H4 (cell line): ENCODE measurements at regions not wholly inside any gene's neighbourhood (a gene's known extent, or its start where the extent isn't known, plus 50 kb on each side); places are given as distances from the start of the nearest gene placed in this dataset.

ENCODE experiments used
- DNase-seq: peaks from one replicate; pipeline ENCODE4 v3.0.0-alpha.2; 2015; ENCODE audit warnings: low spot score

- DNase-seq = no peak
Observed at GRCh38 chr1:201708691-201709090, 120.3 kb upstream of the IPO9 start.

GRCh38 chr1:201709564-201710295, 119.2 kb upstream of the IPO9 start:
- peak; percentile 51 for DNase-seq

- no peak for DNase-seq
Observed at GRCh38 chr1:201710632-201711597, 118.0 kb upstream of the IPO9 start.

- no peak for DNase-seq
Observed at GRCh38 chr1:201711811-201712210, 117.1 kb upstream of the IPO9 start.

GRCh38 chr1:201712387-201713085, 116.4 kb upstream of the IPO9 start:
- no peak for DNase-seq

GRCh38 chr1:201713086-201713810, 115.7 kb upstream of the IPO9 start:
- DNase-seq = peak; percentile 99

- DNase-seq = peak; percentile 99
Observed at GRCh38 chr1:201714542-201715329, 114.2 kb upstream of the IPO9 start.

GRCh38 chr1:201715351-201715750, 113.6 kb upstream of the IPO9 start:
- DNase-seq = no peak

- no peak for DNase-seq
Observed at GRCh38 chr1:201715801-201716741, 112.9 kb upstream of the IPO9 start.

GRCh38 chr1:201716742-201717135, 112.2 kb upstream of the IPO9 start:
- no peak for DNase-seq

GRCh38 chr1:201717286-201717685, 111.7 kb upstream of the IPO9 start:
- DNase-seq = no peak

- DNase-seq = no peak
Observed at GRCh38 chr1:201718346-201719202, 110.4 kb upstream of the IPO9 start.

- DNase-seq = peak; percentile 89
Observed at GRCh38 chr1:201719812-201720521, 109.0 kb upstream of the IPO9 start.

GRCh38 chr1:201720522-201720844, 108.5 kb upstream of the IPO9 start:
- no peak for DNase-seq

- DNase-seq = peak; percentile 46
Observed at GRCh38 chr1:201721082-201722049, 107.6 kb upstream of the IPO9 start.

GRCh38 chr1:201724039-201724765, 104.8 kb upstream of the IPO9 start:
- no peak for DNase-seq
